Endodermal cell (in vitro differentiated cells): ENCODE measurements at regions not wholly inside any gene's neighbourhood (a gene's known extent, or its start where the extent isn't known, plus 50 kb on each side); places are given as distances from the start of the nearest gene placed in this dataset.

ENCODE experiments used
- DNase-seq: peaks from one replicate; pipeline ENCODE4 v3.0.0-alpha.2; 2017
- H3K27ac ChIP-seq: 2 replicates; pipeline ENCODE4 v1.5.1; 2013; ENCODE audit warnings: mild to moderate bottlenecking, low read depth, low read length, moderate library complexity
- H3K27me3 ChIP-seq: 2 replicates; pipeline ENCODE4 v1.6.1; 2013; ENCODE audit warnings: mild to moderate bottlenecking, low read length, moderate library complexity; ENCODE audit not compliant: insufficient read depth, control insufficient read depth, poor library complexity, severe bottlenecking
- H3K36me3 ChIP-seq: 2 replicates; pipeline ENCODE4 v1.7.0; 2013; ENCODE audit warnings: mild to moderate bottlenecking, low read length, moderate library complexity; ENCODE audit not compliant: control insufficient read depth, insufficient read depth
- H3K4me1 ChIP-seq: one replicate; pipeline ENCODE4 v1.7.0; 2013; ENCODE audit warnings: low read length; ENCODE audit not compliant: control insufficient read depth, insufficient read depth
- H3K4me3 ChIP-seq: 2 replicates; pipeline ENCODE4 v1.5.1; 2013; ENCODE audit warnings: mild to moderate bottlenecking, low read length, moderate library complexity
- H3K9ac ChIP-seq: 2 replicates; pipeline ENCODE4 v1.6.1; 2013; ENCODE audit warnings: mild to moderate bottlenecking, low read length, moderate library complexity; ENCODE audit not compliant: poor library complexity, severe bottlenecking; ENCODE audit errors: extremely low read depth
- H3K9me3 ChIP-seq: 2 replicates; pipeline ENCODE4 v1.6.1; 2013; ENCODE audit warnings: mild to moderate bottlenecking, low read length, moderate library complexity; ENCODE audit not compliant: control insufficient read depth
- H3K27ac Mint-ChIP-seq: 2 replicates; pipeline ENCODE4 v1.8.0; 2020; ENCODE audit warnings: mixed read lengths
- H3K27me3 Mint-ChIP-seq: 2 replicates; pipeline ENCODE4 v1.8.0; 2021; ENCODE audit warnings: mild to moderate bottlenecking, mixed read lengths; ENCODE audit not compliant: insufficient read depth
- H3K36me3 Mint-ChIP-seq: 2 replicates; pipeline ENCODE4 v1.8.0; 2020; ENCODE audit warnings: low read depth, mixed read lengths
- H3K4me1 Mint-ChIP-seq: 2 replicates; pipeline ENCODE4 v1.8.0; 2020; ENCODE audit warnings: mixed read lengths
- H3K4me3 Mint-ChIP-seq: 2 replicates; pipeline ENCODE4 v1.8.0; 2020; ENCODE audit warnings: mild to moderate bottlenecking, moderate library complexity, mixed read lengths
- H3K9me3 Mint-ChIP-seq: 2 replicates; pipeline ENCODE4 v1.8.0; 2020; ENCODE audit warnings: mild to moderate bottlenecking, mixed read lengths
- WGBS, 2 experiments: methylation state at CpG; one replicate each; pipeline versions ENCODE4 v1.1.5 to v1.1.7; 2013; ENCODE audit warnings: missing lambda C conversion rate in 2 of 2, mixed read lengths in 1 of 2; ENCODE audit not compliant: insufficient coverage in 1 of 2, insufficient read length in 1 of 2; 5-methylcytosine and 5-hydroxymethylcytosine counted together
- TF ChIP-seq, protein P1 (sequence below): fragments of 200-600 bp; sonication (generic); conservative IDR thresholded peaks from 2 replicates; pipeline ENCODE4 v1.5.0; 2021; ENCODE audit warnings: antibody characterized with exemption, mild to moderate bottlenecking

DNA sequence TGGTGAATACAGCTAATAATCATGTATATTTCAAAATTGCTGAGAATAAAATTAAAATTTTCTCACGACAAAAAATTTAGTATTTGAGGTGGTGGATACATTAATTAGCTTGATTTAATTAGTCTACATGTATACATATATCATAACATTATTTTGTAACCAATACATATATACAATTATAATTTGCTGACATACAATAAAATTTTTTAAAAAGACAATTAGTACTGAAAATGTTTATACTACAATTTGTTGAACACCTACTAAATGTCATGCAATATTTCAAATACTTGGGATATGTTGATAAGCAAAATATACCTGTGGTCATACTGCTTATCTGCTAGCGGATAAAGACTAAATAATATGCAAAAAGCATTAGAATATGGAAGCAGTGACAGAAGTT is 586.5 kb downstream of the SLITRK6 start:
- TF ChIP-seq, protein P1, sequence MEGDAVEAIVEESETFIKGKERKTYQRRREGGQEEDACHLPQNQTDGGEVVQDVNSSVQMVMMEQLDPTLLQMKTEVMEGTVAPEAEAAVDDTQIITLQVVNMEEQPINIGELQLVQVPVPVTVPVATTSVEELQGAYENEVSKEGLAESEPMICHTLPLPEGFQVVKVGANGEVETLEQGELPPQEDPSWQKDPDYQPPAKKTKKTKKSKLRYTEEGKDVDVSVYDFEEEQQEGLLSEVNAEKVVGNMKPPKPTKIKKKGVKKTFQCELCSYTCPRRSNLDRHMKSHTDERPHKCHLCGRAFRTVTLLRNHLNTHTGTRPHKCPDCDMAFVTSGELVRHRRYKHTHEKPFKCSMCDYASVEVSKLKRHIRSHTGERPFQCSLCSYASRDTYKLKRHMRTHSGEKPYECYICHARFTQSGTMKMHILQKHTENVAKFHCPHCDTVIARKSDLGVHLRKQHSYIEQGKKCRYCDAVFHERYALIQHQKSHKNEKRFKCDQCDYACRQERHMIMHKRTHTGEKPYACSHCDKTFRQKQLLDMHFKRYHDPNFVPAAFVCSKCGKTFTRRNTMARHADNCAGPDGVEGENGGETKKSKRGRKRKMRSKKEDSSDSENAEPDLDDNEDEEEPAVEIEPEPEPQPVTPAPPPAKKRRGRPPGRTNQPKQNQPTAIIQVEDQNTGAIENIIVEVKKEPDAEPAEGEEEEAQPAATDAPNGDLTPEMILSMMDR, result no peak
- Mint-ChIP-seq H3K36me3 (no peaks in the 10 kb centered on the region), H3K27me3 (no peaks in the 10 kb centered on the region), H3K27ac (no peak overlapping the region), H3K9me3 (peaks cover 11% of the 10 kb centered on the region), H3K4me1 (no peaks in the 10 kb centered on the region), H3K4me3 (no peak overlapping the region)
- H3K36me3 ChIP-seq, result no peaks in the 10 kb centered on the region
- no peak overlapping the region for H3K27ac ChIP-seq
- no peak overlapping the region for H3K9ac ChIP-seq
- no peaks in the 10 kb centered on the region for H3K27me3 ChIP-seq
- H3K4me1 ChIP-seq, result no peaks in the 10 kb centered on the region
- WGBS, 2 experiments, result 100% methylated on average over 1 of the region's 2 CpGs
- H3K4me3 ChIP-seq, result no peak overlapping the region
- DNase-seq, result no peak
- no peaks in the 10 kb centered on the region for H3K9me3 ChIP-seq

- no peaks in the 10 kb centered on the region for H3K36me3 ChIP-seq
- no peaks in the 10 kb centered on the region for H3K4me1 ChIP-seq
- DNase-seq, result no peak
- Mint-ChIP-seq H3K36me3 (no peaks in the 10 kb centered on the region), H3K9me3 (peaks cover 25% of the 10 kb centered on the region), H3K27me3 (no peaks in the 10 kb centered on the region), H3K27ac (no peak overlapping the region), H3K4me1 (no peaks in the 10 kb centered on the region), H3K4me3 (no peak overlapping the region)
- H3K27ac ChIP-seq, result no peak overlapping the region
- WGBS, 2 experiments, result 89 to 95% methylated on average over 7 to 52 of the region's 53 CpGs
- H3K9ac ChIP-seq, result no peak overlapping the region
- TF ChIP-seq, protein P1, result no peak
- no peak overlapping the region for H3K4me3 ChIP-seq
- H3K9me3 ChIP-seq, result peaks cover 5% of the 10 kb centered on the region
- H3K27me3 ChIP-seq, result no peaks in the 10 kb centered on the region
Measured at GRCh38 chr13:85204668-85205344, 594.4 kb downstream of the SLITRK6 start.

DNA sequence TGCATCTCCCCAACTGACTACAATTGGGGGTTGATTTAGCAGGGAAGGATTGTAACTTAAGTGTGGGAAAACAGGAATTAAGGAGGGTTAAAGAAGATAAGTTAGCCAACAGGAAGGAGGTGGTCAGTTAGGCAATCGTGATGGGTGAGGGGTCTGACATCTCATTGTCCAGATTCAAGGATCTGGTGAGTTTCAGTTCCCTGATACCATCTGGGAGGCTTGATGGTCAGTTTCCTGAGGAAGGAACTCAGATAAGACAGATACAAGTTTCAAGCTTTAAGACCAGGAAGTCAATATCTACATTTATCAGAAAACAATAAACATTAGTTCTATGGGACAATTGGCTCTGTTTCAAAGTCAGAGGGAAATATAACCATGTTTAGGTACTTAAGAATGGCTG is 601.8 kb downstream of the SLITRK6 start:
- Histone ChIP-seq H3K4me3 (peak overlapping the region; percentile 24), H3K27me3 (no peaks in the 10 kb centered on the region), H3K27ac (no peak overlapping the region), H3K4me1 (peaks cover 4% of the 10 kb centered on the region), H3K9ac (no peak overlapping the region), H3K36me3 (no peaks in the 10 kb centered on the region), H3K9me3 (peaks cover 20% of the 10 kb centered on the region)
- H3K27ac Mint-ChIP-seq, result no peak overlapping the region
- peaks cover 3% of the 10 kb centered on the region for H3K36me3 Mint-ChIP-seq
- 74% methylated on average over 1 of the region's 1 CpG; no CpG with 5 or more reads in 1 of the 2 experiments for WGBS, 2 experiments
- no peaks in the 10 kb centered on the region for H3K27me3 Mint-ChIP-seq
- peaks cover 15% of the 10 kb centered on the region for H3K4me1 Mint-ChIP-seq
- H3K4me3 Mint-ChIP-seq, result no peak overlapping the region
- no peak for DNase-seq
- TF ChIP-seq, protein P1, result no peak
- peaks cover 5% of the 10 kb centered on the region for H3K9me3 Mint-ChIP-seq
